T1000 (cell line): ENCODE measurements at regions not wholly inside any gene's neighbourhood (a gene's known extent, or its start where the extent isn't known, plus 50 kb on each side); places are given as distances from the start of the nearest gene placed in this dataset.

Source experiments
- DNase-seq: peaks from one replicate; lab custom pipeline; 2025; ENCODE audit warnings: mixed read lengths; lab: John Stamatoyannopoulos, UW

- no peak for DNase-seq
Observed at GRCh38 chr18:60445341-60445740, 72.8 kb upstream of the MC4R start.

GRCh38 chr18:60446821-60447220 is 74.2 kb upstream of the MC4R start:
- DNase-seq, result no peak

GRCh38 chr18:60448487-60449267 is 76.1 kb upstream of the MC4R start:
- no peak for DNase-seq

- no peak for DNase-seq
Observed at GRCh38 chr18:60452421-60452820, 79.8 kb upstream of the MC4R start.

GRCh38 chr18:60466677-60467076 is 94.1 kb upstream of the MC4R start:
- no peak for DNase-seq

GRCh38 chr18:60469387-60470100 is 97.0 kb upstream of the MC4R start:
- no peak for DNase-seq

GRCh38 chr18:60471652-60472051 is 99.1 kb upstream of the MC4R start:
- DNase-seq, result no peak

GRCh38 chr18:60485201-60485600 is 112.6 kb upstream of the MC4R start:
- DNase-seq, result no peak

GRCh38 chr18:60493066-60493465 is 120.5 kb upstream of the MC4R start:
- DNase-seq, result no peak

- no peak for DNase-seq
Observed at GRCh38 chr18:60499675-60500074, 127.1 kb upstream of the MC4R start.

- no peak for DNase-seq
Observed at GRCh38 chr18:60500960-60501359, 128.4 kb upstream of the MC4R start.

- DNase-seq, result no peak
Observed at GRCh38 chr18:60502591-60502990, 130.0 kb upstream of the MC4R start.

GRCh38 chr18:60503199-60503598 is 130.6 kb upstream of the MC4R start:
- DNase-seq, result no peak

- DNase-seq, result no peak
Observed at GRCh38 chr18:60506190-60506589, 133.6 kb upstream of the MC4R start.

GRCh38 chr18:60506682-60507081 is 134.1 kb upstream of the MC4R start:
- no peak for DNase-seq

- no peak for DNase-seq
Observed at GRCh38 chr18:60508108-60508507, 135.5 kb upstream of the MC4R start.

GRCh38 chr18:60534538-60534937 is 162.0 kb upstream of the MC4R start:
- DNase-seq, result no peak

GRCh38 chr18:60537074-60537473 is 164.5 kb upstream of the MC4R start:
- no peak for DNase-seq

GRCh38 chr18:60538891-60539290 is 166.3 kb upstream of the MC4R start:
- no peak for DNase-seq

GRCh38 chr18:60541661-60542060 is 169.1 kb upstream of the MC4R start:
- DNase-seq, result no peak

- DNase-seq, result no peak
Observed at GRCh38 chr18:60543646-60544045, 171.1 kb upstream of the MC4R start.

GRCh38 chr18:60549338-60549960 is 176.9 kb upstream of the MC4R start:
- DNase-seq, result no peak

GRCh38 chr18:60552948-60553347 is 180.4 kb upstream of the MC4R start:
- no peak for DNase-seq
